CD14-positive monocyte (primary cell): ENCODE measurements at regions not wholly inside any gene's neighbourhood (a gene's known extent, or its start where the extent isn't known, plus 50 kb on each side); places are given as distances from the start of the nearest gene placed in this dataset.
"Not testable (repeated sequence)": the region's sequence is repeated elsewhere in the genome, so short reads cannot be mapped to it uniquely, and the experiment has no call there.

ENCODE experiments used
- DNase-seq, 3 donors: peaks; one replicate each; pipeline ENCODE4 v3.0.0-alpha.2; 2011 to 2022
- H2AFZ ChIP-seq: 2 replicates; pipeline ENCODE4 v1.6.0; 2012; ENCODE audit warnings: mild to moderate bottlenecking, low read depth, low read length, inconsistent platforms; ENCODE audit not compliant: insufficient read depth, poor library complexity, severe bottlenecking
- H3K27ac ChIP-seq, 2 donors: 1 replicate in 1 of 2; 2 replicates in 1 of 2; pipeline ENCODE4 v1.5.1; 2012 to 2013; ENCODE audit warnings: low read length in 2 of 2, control low read depth in 1 of 2, inconsistent platforms in 1 of 2, low read depth in 1 of 2, mild to moderate bottlenecking in 1 of 2
- H3K27me3 ChIP-seq, 2 donors: one replicate each; pipeline versions ENCODE4 v1.6.0 to v1.6.1; 2011 to 2013; ENCODE audit warnings: low read length in 2 of 2; ENCODE audit not compliant: control insufficient read depth in 2 of 2, insufficient read depth in 2 of 2
- H3K36me3 ChIP-seq, 2 donors: replicated peaks in 1 of 2; 1 replicate in 1 of 2; 2 replicates in 1 of 2; pipeline versions ENCODE4 v1.5.1 to v1.6.1; 2012 to 2013; ENCODE audit warnings: low read length in 2 of 2, control low read depth in 1 of 2, inconsistent platforms in 1 of 2, mild to moderate bottlenecking in 1 of 2; ENCODE audit not compliant: insufficient read depth in 2 of 2, control insufficient read depth in 1 of 2
- H3K4me1 ChIP-seq, 2 donors: 1 replicate in 1 of 2; 2 replicates in 1 of 2; pipeline versions ENCODE4 v1.5.1 to v1.6.1; 2012 to 2013; ENCODE audit warnings: low read length in 2 of 2, control low read depth in 1 of 2, inconsistent platforms in 1 of 2, mild to moderate bottlenecking in 1 of 2, moderate library complexity in 1 of 2; ENCODE audit not compliant: insufficient read depth in 2 of 2, control insufficient read depth in 1 of 2
- H3K4me2 ChIP-seq: replicated peaks from 2 replicates; pipeline ENCODE3; 2012; ENCODE audit warnings: low read length, moderate library complexity, mild to moderate bottlenecking; ENCODE audit not compliant: poor library complexity, severe bottlenecking; ENCODE audit errors: extremely low read depth
- H3K4me3 ChIP-seq, 3 experiments: fragments of 200-600 bp in 1 of 3; sonication (generic) in 1 of 3; replicated peaks in 1 of 3; 1 replicate in 2 of 3; 2 replicates in 1 of 3; pipeline ENCODE4 v1.5.1; 2011 to 2013; ENCODE audit warnings: low read length in 3 of 3, mild to moderate bottlenecking in 3 of 3, control low read depth in 2 of 3, low read depth in 2 of 3, inconsistent platforms in 1 of 3, moderate library complexity in 1 of 3
- H3K79me2 ChIP-seq: 2 replicates; pipeline ENCODE4 v1.6.0; 2012; ENCODE audit warnings: mild to moderate bottlenecking, control low read depth, inconsistent platforms, low read length, moderate library complexity; ENCODE audit not compliant: insufficient read depth
- H3K9ac ChIP-seq: 2 replicates; pipeline ENCODE4 v1.6.0; 2017; ENCODE audit warnings: low read length, mild to moderate bottlenecking; ENCODE audit not compliant: insufficient read depth, poor library complexity, severe bottlenecking
- H3K9me3 ChIP-seq, 2 donors: replicated peaks in 1 of 2; 1 replicate in 1 of 2; 2 replicates in 1 of 2; pipeline versions ENCODE4 v1.5.1 to v1.6.1; 2012 to 2013; ENCODE audit warnings: low read length in 2 of 2, control low read depth in 1 of 2; ENCODE audit not compliant: control insufficient read depth in 1 of 2, insufficient read depth in 1 of 2
- H4K20me1 ChIP-seq: 2 replicates; pipeline ENCODE4 v1.6.0; 2012; ENCODE audit warnings: mild to moderate bottlenecking, low read length, control low read depth, moderate library complexity; ENCODE audit not compliant: insufficient read depth
- H3K27ac Mint-ChIP-seq, 7 donors: one replicate each; pipeline ENCODE4 v1.8.0; 2020; ENCODE audit warnings: mild to moderate bottlenecking in 7 of 7, mixed read lengths in 7 of 7, moderate library complexity in 6 of 7, inconsistent platforms in 2 of 7
- H3K27me3 Mint-ChIP-seq, 3 donors: one replicate each; pipeline ENCODE4 v1.8.0; 2021 to 2022; ENCODE audit warnings: low read depth in 3 of 3, mild to moderate bottlenecking in 3 of 3, mixed read lengths in 3 of 3, moderate library complexity in 3 of 3, inconsistent platforms in 1 of 3
- H3K36me3 Mint-ChIP-seq, 2 donors: one replicate each; pipeline ENCODE4 v1.8.0; 2020; ENCODE audit warnings: mixed read lengths in 2 of 2, inconsistent platforms in 1 of 2, mild to moderate bottlenecking in 1 of 2
- H3K4me1 Mint-ChIP-seq: one replicate; pipeline ENCODE4 v1.8.0; 2020; ENCODE audit warnings: mild to moderate bottlenecking, mixed read lengths
- H3K4me3 Mint-ChIP-seq, 2 donors: one replicate each; pipeline ENCODE4 v1.8.0; 2020; ENCODE audit warnings: mild to moderate bottlenecking in 2 of 2, mixed read lengths in 2 of 2, moderate library complexity in 1 of 2
- H3K9me3 Mint-ChIP-seq, 7 donors: one replicate each; pipeline ENCODE4 v1.8.0; 2020 to 2022; ENCODE audit warnings: mixed read lengths in 7 of 7, mild to moderate bottlenecking in 6 of 7, moderate library complexity in 6 of 7, inconsistent platforms in 2 of 7
- CTCF ChIP-seq: fragments of 200-600 bp; IDR thresholded peaks from one replicate; pipeline ENCODE4 v1.8.0; 2022; ENCODE audit warnings: antibody characterized with exemption, mild to moderate bottlenecking
- WGBS: methylation state at CpG from one replicate; pipeline ENCODE4 v1.1.5; 2013; ENCODE audit warnings: missing lambda C conversion rate; ENCODE audit not compliant: insufficient coverage; 5-methylcytosine and 5-hydroxymethylcytosine counted together
- intact Hi-C, 2 donors: fragments of 100-400 bp; cut with micrococcal nuclease; formaldehyde crosslinking; loops; one replicate each; pipeline versions ENCODE4 v1.15.0 to v1.15.1; 2023

- H3K27ac Mint-ChIP-seq, H3K4me1 ChIP-seq, H3K9me3 ChIP-seq, H3K4me2 ChIP-seq, H3K4me3 ChIP-seq, H3K4me1 Mint-ChIP-seq, H3K27me3 Mint-ChIP-seq, H3K27ac ChIP-seq, H3K36me3 Mint-ChIP-seq, H2AFZ ChIP-seq, H3K9me3 Mint-ChIP-seq, H3K4me3 Mint-ChIP-seq, H4K20me1 ChIP-seq, H3K27me3 ChIP-seq, intact Hi-C loops, H3K79me2 ChIP-seq, H3K36me3 ChIP-seq, H3K9ac ChIP-seq: not testable (repeated sequence)
- DNase-seq: peak; percentile 52 to 55 (median 54)
- TF ChIP-seq CTCF: peak; percentile 56
- WGBS: no CpG with 5 or more reads among the region's 4 CpGs
Observed at GRCh38 chr13:46455924-46456323, 68.9 kb upstream of the RUBCNL start.

- intact Hi-C loops, H3K27ac Mint-ChIP-seq, DNase-seq, H3K9me3 ChIP-seq, H2AFZ ChIP-seq, H3K4me1 ChIP-seq, H3K9ac ChIP-seq, H3K79me2 ChIP-seq, H3K27me3 ChIP-seq, H3K36me3 ChIP-seq, H3K4me3 Mint-ChIP-seq, H3K4me1 Mint-ChIP-seq, H3K4me2 ChIP-seq, H3K4me3 ChIP-seq, H3K27me3 Mint-ChIP-seq, H3K36me3 Mint-ChIP-seq, H3K27ac ChIP-seq, H3K9me3 Mint-ChIP-seq, H4K20me1 ChIP-seq: not testable (repeated sequence)
- WGBS: no CpG with 5 or more reads among the region's 3 CpGs
Observed at GRCh38 chr13:46451145-46451544, 64.1 kb upstream of the RUBCNL start.

- H3K9me3 Mint-ChIP-seq, H3K27me3 Mint-ChIP-seq, H3K4me3 ChIP-seq, H3K4me1 ChIP-seq, H4K20me1 ChIP-seq, H3K4me2 ChIP-seq, H3K4me1 Mint-ChIP-seq, intact Hi-C loops, H3K9ac ChIP-seq, DNase-seq, H3K27me3 ChIP-seq, H3K4me3 Mint-ChIP-seq, H3K36me3 Mint-ChIP-seq, H3K79me2 ChIP-seq, H2AFZ ChIP-seq, H3K27ac ChIP-seq, H3K36me3 ChIP-seq, H3K27ac Mint-ChIP-seq, H3K9me3 ChIP-seq: not testable (repeated sequence)
- WGBS: no CpG with 5 or more reads among the region's 2 CpGs
Observed at GRCh38 chr13:46449949-46450348, 62.9 kb upstream of the RUBCNL start.

GRCh38 chr13:46448148-46448547, 61.1 kb upstream of the RUBCNL start:
- WGBS: no CpG with 5 or more reads among the region's 4 CpGs
- H3K27ac ChIP-seq, H3K27me3 ChIP-seq, H3K9ac ChIP-seq, H2AFZ ChIP-seq, H3K4me3 Mint-ChIP-seq, H3K9me3 ChIP-seq, H3K4me1 ChIP-seq, H3K4me3 ChIP-seq, DNase-seq, H3K27ac Mint-ChIP-seq, H3K36me3 Mint-ChIP-seq, H3K79me2 ChIP-seq, H3K4me1 Mint-ChIP-seq, H3K9me3 Mint-ChIP-seq, H3K27me3 Mint-ChIP-seq, H3K36me3 ChIP-seq, intact Hi-C loops, H4K20me1 ChIP-seq, H3K4me2 ChIP-seq: not testable (repeated sequence)
